Tibial nerve (tissue), 3 donors: ENCODE measurements at regions not wholly inside any gene's neighbourhood (a gene's known extent, or its start where the extent isn't known, plus 50 kb on each side); places are given as distances from the start of the nearest gene placed in this dataset.

Experiments used
- CTCF ChIP-seq, 5 experiments: fragments of 200-600 bp in 3 of 5; fragments of 450-650 bp in 2 of 5; sonication (generic) in 3 of 5; IDR thresholded peaks; one replicate each; pipeline ENCODE4 v1.5.1; 2016 to 2019; ENCODE audit warnings: antibody characterized with exemption in 5 of 5, mild to moderate bottlenecking in 3 of 5, moderate library complexity in 2 of 5
- POLR2A ChIP-seq, 2 donors: fragments of 450-650 bp; IDR thresholded peaks; one replicate each; pipeline ENCODE4 v1.6.1; 2017; ENCODE audit warnings: antibody characterized with exemption in 2 of 2, mild to moderate bottlenecking in 2 of 2, moderate library complexity in 2 of 2

GRCh38 chr20:50356525-50356885 lies 153.7 kb upstream of the PTPN1 start:
- no peak for TF ChIP-seq CTCF (IDR thresholded peaks at IDR 0.05)
- TF ChIP-seq POLR2A (IDR thresholded peaks at IDR 0.05) = no peak
